ENCODE measurements at regions not wholly inside any gene's neighbourhood (a gene's known extent, or its start where the extent isn't known, plus 50 kb on each side); places are given as distances from the start of the nearest gene placed in this dataset.

DNA sequence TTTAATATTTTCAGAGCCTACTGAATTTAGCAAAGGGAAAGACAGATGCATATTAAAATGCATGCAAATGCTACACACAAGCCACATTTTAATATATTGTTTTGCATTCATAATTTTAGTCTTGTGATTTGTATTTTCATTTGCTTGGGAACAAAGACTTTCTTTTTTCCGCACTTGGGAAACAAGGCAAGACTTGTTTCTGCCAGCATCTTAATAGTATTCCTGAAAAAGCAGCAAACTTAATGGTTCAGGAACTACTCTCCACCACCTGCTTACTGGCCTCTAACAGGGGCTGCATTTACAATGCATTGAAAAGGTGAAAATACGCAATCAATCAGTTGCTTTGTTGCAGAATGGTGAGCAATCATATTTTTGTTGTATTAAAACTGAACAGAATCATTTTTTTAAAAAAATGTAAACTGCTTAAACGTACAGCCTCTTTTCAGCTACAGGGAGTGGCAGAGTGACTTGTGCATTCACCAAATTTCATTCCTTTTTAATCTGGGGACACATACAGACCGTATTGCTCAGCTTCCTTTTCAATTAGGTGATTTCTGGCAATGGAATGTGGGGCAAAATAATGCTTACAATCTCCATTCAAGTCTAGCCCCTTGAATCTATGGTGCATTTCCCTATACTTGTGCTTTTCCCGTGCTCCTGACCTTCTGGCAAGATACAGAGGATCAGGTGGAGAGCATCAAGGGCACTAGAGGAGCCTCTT lies 144.1 kb upstream of the BTG1 start:
- TF ChIP-seq EZH2 (IDR thresholded peaks at IDR 0.05) = no peak
- no peak for TF ChIP-seq POLR2AphosphoS5 (IDR thresholded peaks at IDR 0.05; ENCODE audit: borderline replicate concordance, low read depth, low read length)
